GM19452 (cell line): ENCODE measurements at regions not wholly inside any gene's neighbourhood (a gene's known extent, or its start where the extent isn't known, plus 50 kb on each side); places are given as distances from the start of the nearest gene placed in this dataset.
"Not testable (repeated sequence)": the region's sequence is repeated elsewhere in the genome, so short reads cannot be mapped to it uniquely, and the experiment has no call there.

ENCODE experiments used
- ATAC-seq: cut with Tn5 transposase; IDR thresholded peaks from one replicate; pipeline ENCODE4 v1.9.1; 2021; ENCODE audit not compliant: unreplicated experiment

GRCh38 chrX:40253771-40254170, 156.0 kb upstream of the BCOR start:
- no peak for ATAC-seq

- ATAC-seq, result no peak
Observed at GRCh38 chrX:40249582-40249981, 151.8 kb upstream of the BCOR start.

- ATAC-seq, result no peak
Observed at GRCh38 chrX:40248822-40249221, 151.1 kb upstream of the BCOR start.

- ATAC-seq, result no peak
Observed at GRCh38 chrX:40247848-40248622, 150.3 kb upstream of the BCOR start.

GRCh38 chrX:40247382-40247781, 149.6 kb upstream of the BCOR start:
- ATAC-seq, result no peak

GRCh38 chrX:40245488-40246071, 147.8 kb upstream of the BCOR start:
- ATAC-seq, result no peak

GRCh38 chrX:40244980-40245379, 147.2 kb upstream of the BCOR start:
- ATAC-seq, result no peak

GRCh38 chrX:40243755-40244515, 146.2 kb upstream of the BCOR start:
- ATAC-seq, result no peak

- no peak for ATAC-seq
Observed at GRCh38 chrX:40240844-40241243, 143.1 kb upstream of the BCOR start.

- ATAC-seq, result no peak
Observed at GRCh38 chrX:40237731-40238178, 140.0 kb upstream of the BCOR start.

- no peak for ATAC-seq
Observed at GRCh38 chrX:40230646-40231045, 132.9 kb upstream of the BCOR start.

- ATAC-seq, result no peak
Observed at GRCh38 chrX:40227125-40227524, 129.4 kb upstream of the BCOR start.

- no peak for ATAC-seq
Observed at GRCh38 chrX:40224658-40225057, 126.9 kb upstream of the BCOR start.

GRCh38 chrX:40222612-40223011, 124.9 kb upstream of the BCOR start:
- ATAC-seq, result not testable (repeated sequence)

GRCh38 chrX:40213092-40213491, 115.3 kb upstream of the BCOR start:
- ATAC-seq, result no peak

- ATAC-seq, result no peak
Observed at GRCh38 chrX:40209951-40210617, 112.3 kb upstream of the BCOR start.

GRCh38 chrX:40207626-40208025, 109.9 kb upstream of the BCOR start:
- no peak for ATAC-seq

GRCh38 chrX:40205471-40205870, 107.7 kb upstream of the BCOR start:
- ATAC-seq, result no peak

- ATAC-seq, result no peak
Observed at GRCh38 chrX:40202456-40202855, 104.7 kb upstream of the BCOR start.

GRCh38 chrX:40201329-40201885, 103.6 kb upstream of the BCOR start:
- ATAC-seq, result peak; percentile 90

GRCh38 chrX:40199704-40200103, 101.9 kb upstream of the BCOR start:
- no peak for ATAC-seq
